WTC11 (cell line): ENCODE measurements at regions not wholly inside any gene's neighbourhood (a gene's known extent, or its start where the extent isn't known, plus 50 kb on each side); places are given as distances from the start of the nearest gene placed in this dataset.

Source experiments
- E2F1 ChIP-seq: sonication (generic); formaldehyde crosslinking; IDR thresholded peaks from 2 replicates; pipeline ENCODE4 v1.8.0; 2022; ENCODE audit warnings: mild to moderate bottlenecking, missing genetic modification reagents
- ESRRA ChIP-seq: sonication (generic); formaldehyde crosslinking; IDR thresholded peaks from 2 replicates; pipeline ENCODE4 v1.8.1; 2022; ENCODE audit warnings: mild to moderate bottlenecking, missing genetic modification reagents, borderline replicate concordance
- FOXJ3 ChIP-seq: sonication (generic); formaldehyde crosslinking; IDR thresholded peaks from 2 replicates; pipeline ENCODE4 v1.9.0; 2021; ENCODE audit warnings: missing genetic modification reagents, mild to moderate bottlenecking, borderline replicate concordance
- MAX ChIP-seq: sonication (generic); formaldehyde crosslinking; IDR thresholded peaks from 2 replicates; pipeline ENCODE4 v1.8.0; 2022; ENCODE audit warnings: mild to moderate bottlenecking, missing genetic modification reagents
- NR2C2 ChIP-seq: sonication (generic); formaldehyde crosslinking; IDR thresholded peaks from 2 replicates; pipeline ENCODE4 v1.8.0; 2022; ENCODE audit warnings: mild to moderate bottlenecking, missing genetic modification reagents
- SP1 ChIP-seq: sonication (generic); formaldehyde crosslinking; conservative IDR thresholded peaks from 2 replicates; pipeline ENCODE4 v1.8.1; 2022; ENCODE audit warnings: missing genetic modification reagents
- TEAD1 ChIP-seq: sonication (generic); formaldehyde crosslinking; IDR thresholded peaks from 2 replicates; pipeline ENCODE4 v1.8.0; 2022; ENCODE audit warnings: mild to moderate bottlenecking, missing genetic modification reagents
- TF ChIP-seq, protein P1 (sequence below): sonication (generic); formaldehyde crosslinking; IDR thresholded peaks from 2 replicates; pipeline ENCODE4 v1.8.0; 2023; ENCODE audit warnings: missing genetic modification reagents, mild to moderate bottlenecking, borderline replicate concordance
- TF ChIP-seq, protein P2 (sequence below): fragments of 200-600 bp; IDR thresholded peaks from 2 replicates; pipeline ENCODE4 v1.8.0; 2022; ENCODE audit warnings: antibody characterized with exemption
- TF ChIP-seq, protein P3 (sequence below): sonication (generic); formaldehyde crosslinking; IDR thresholded peaks from 2 replicates; pipeline ENCODE4 v1.8.1; 2023; ENCODE audit warnings: mild to moderate bottlenecking, missing genetic modification reagents, moderate library complexity
- TF ChIP-seq, protein P4 (sequence below): sonication (generic); formaldehyde crosslinking; conservative IDR thresholded peaks from 2 replicates; pipeline ENCODE4 v1.8.1; 2022; ENCODE audit warnings: mild to moderate bottlenecking, missing genetic modification reagents

GRCh38 chr2:164306872-164307271, 314.4 kb downstream of the GRB14 start:
- TF ChIP-seq, protein P1, sequence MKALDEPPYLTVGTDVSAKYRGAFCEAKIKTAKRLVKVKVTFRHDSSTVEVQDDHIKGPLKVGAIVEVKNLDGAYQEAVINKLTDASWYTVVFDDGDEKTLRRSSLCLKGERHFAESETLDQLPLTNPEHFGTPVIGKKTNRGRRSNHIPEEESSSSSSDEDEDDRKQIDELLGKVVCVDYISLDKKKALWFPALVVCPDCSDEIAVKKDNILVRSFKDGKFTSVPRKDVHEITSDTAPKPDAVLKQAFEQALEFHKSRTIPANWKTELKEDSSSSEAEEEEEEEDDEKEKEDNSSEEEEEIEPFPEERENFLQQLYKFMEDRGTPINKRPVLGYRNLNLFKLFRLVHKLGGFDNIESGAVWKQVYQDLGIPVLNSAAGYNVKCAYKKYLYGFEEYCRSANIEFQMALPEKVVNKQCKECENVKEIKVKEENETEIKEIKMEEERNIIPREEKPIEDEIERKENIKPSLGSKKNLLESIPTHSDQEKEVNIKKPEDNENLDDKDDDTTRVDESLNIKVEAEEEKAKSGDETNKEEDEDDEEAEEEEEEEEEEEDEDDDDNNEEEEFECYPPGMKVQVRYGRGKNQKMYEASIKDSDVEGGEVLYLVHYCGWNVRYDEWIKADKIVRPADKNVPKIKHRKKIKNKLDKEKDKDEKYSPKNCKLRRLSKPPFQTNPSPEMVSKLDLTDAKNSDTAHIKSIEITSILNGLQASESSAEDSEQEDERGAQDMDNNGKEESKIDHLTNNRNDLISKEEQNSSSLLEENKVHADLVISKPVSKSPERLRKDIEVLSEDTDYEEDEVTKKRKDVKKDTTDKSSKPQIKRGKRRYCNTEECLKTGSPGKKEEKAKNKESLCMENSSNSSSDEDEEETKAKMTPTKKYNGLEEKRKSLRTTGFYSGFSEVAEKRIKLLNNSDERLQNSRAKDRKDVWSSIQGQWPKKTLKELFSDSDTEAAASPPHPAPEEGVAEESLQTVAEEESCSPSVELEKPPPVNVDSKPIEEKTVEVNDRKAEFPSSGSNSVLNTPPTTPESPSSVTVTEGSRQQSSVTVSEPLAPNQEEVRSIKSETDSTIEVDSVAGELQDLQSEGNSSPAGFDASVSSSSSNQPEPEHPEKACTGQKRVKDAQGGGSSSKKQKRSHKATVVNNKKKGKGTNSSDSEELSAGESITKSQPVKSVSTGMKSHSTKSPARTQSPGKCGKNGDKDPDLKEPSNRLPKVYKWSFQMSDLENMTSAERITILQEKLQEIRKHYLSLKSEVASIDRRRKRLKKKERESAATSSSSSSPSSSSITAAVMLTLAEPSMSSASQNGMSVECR (CRISPR knock-in tag), result no peak
- TF ChIP-seq SP1 (CRISPR knock-in tag), result no peak
- no peak for TF ChIP-seq FOXJ3 (CRISPR knock-in tag)
- TF ChIP-seq, protein P2, sequence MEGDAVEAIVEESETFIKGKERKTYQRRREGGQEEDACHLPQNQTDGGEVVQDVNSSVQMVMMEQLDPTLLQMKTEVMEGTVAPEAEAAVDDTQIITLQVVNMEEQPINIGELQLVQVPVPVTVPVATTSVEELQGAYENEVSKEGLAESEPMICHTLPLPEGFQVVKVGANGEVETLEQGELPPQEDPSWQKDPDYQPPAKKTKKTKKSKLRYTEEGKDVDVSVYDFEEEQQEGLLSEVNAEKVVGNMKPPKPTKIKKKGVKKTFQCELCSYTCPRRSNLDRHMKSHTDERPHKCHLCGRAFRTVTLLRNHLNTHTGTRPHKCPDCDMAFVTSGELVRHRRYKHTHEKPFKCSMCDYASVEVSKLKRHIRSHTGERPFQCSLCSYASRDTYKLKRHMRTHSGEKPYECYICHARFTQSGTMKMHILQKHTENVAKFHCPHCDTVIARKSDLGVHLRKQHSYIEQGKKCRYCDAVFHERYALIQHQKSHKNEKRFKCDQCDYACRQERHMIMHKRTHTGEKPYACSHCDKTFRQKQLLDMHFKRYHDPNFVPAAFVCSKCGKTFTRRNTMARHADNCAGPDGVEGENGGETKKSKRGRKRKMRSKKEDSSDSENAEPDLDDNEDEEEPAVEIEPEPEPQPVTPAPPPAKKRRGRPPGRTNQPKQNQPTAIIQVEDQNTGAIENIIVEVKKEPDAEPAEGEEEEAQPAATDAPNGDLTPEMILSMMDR, result no peak
- TF ChIP-seq MAX, result no peak
- no peak for TF ChIP-seq E2F1 (CRISPR knock-in tag)
- TF ChIP-seq, protein P3, sequence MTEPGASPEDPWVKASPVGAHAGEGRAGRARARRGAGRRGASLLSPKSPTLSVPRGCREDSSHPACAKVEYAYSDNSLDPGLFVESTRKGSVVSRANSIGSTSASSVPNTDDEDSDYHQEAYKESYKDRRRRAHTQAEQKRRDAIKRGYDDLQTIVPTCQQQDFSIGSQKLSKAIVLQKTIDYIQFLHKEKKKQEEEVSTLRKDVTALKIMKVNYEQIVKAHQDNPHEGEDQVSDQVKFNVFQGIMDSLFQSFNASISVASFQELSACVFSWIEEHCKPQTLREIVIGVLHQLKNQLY (CRISPR knock-in tag), result no peak
- TF ChIP-seq, protein P4, sequence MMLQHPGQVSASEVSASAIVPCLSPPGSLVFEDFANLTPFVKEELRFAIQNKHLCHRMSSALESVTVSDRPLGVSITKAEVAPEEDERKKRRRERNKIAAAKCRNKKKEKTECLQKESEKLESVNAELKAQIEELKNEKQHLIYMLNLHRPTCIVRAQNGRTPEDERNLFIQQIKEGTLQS, result no peak
- no peak for TF ChIP-seq NR2C2 (CRISPR knock-in tag)
- no peak for TF ChIP-seq ESRRA (CRISPR knock-in tag)
- no peak for TF ChIP-seq TEAD1 (CRISPR knock-in tag)
